HL-60/S4 (cell line): ENCODE measurements at regions not wholly inside any gene's neighbourhood (a gene's known extent, or its start where the extent isn't known, plus 50 kb on each side); places are given as distances from the start of the nearest gene placed in this dataset.

Source experiments
- in situ Hi-C: fragments of 300-500 bp; cut with MboI; formaldehyde crosslinking; loops from 2 replicates; pipeline ENCODE4 v1.14.3; 2022; ENCODE audit warnings: low sequenced_read_pairs

GRCh38 chr18:41378598-41378997 lies 576.4 kb upstream of the PIK3C3 start:
- in situ Hi-C loops: no loop called here

DNA sequence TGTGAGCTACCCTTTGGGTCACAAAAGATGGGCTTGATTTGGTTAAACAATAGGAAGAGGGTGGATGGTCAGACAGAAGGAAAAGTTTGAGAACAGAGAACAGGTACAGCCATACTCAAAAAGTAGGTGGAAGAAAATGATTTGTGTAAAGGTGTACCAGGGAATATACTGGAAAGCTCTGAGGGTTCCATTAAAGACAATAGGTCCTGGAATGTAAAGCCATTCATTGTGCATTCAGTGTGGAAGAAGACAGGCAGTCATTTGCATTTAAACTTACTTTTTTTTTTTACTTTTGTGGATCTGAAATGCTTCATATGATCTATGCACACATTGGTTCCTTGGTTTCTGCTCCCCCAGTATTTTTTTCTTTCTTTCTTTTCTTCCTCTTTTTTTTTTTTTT lies 581.4 kb upstream of the PIK3C3 start:
- in situ Hi-C loops: no loop called here

DNA sequence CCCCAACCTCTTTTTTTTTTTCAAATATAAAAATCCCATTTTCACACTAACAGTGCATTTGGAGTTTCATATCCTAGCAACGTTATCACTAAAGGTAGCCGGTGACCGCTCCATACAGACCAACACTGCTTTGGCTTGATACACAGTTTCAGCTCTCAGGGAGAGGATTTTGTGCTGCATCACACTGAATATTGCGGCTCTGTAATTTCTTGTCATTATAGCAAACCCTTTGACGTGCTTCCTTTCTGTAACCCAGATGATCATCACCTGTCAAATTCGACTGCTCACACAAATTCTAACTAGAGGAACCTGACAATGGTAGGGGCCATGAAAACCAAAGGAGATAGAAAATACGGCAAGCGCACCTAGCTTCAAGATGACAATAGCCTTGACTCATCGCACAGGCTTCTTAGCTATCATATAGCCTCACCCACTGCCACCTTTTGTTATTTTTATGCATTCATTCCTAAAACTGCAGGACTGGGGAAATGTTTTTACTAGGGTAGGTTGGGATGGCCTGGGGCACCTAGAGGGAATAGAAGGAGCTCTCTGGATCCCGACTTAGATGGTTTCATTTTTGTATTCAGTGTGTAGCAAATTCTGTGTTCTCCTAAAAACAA lies 582.9 kb upstream of the PIK3C3 start:
- in situ Hi-C loops: no loop called here

- in situ Hi-C loops: no loop called here
These were observed 583.6 kb upstream of the PIK3C3 start for GRCh38 chr18:41371156-41372045.

DNA sequence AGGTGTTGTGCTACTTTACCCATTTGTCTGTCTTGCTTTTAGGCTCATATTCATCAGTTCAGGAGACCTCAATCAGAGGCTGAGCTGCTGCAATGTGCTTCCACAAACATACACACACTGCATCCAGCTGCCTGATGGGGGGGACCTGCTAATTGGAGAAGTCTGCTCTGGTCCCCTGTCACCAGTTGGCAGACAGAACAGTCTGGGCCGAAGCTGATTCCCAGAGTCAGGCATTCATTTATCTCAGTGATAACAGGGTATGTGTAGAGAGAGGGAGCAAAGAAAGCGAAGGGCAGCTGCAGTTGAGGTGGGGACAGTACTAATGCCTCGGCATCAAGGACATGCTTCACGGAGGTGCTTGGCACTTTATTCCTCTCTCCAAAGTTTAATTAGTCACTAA lies 584.3 kb upstream of the PIK3C3 start:
- in situ Hi-C loops: no loop called here

DNA sequence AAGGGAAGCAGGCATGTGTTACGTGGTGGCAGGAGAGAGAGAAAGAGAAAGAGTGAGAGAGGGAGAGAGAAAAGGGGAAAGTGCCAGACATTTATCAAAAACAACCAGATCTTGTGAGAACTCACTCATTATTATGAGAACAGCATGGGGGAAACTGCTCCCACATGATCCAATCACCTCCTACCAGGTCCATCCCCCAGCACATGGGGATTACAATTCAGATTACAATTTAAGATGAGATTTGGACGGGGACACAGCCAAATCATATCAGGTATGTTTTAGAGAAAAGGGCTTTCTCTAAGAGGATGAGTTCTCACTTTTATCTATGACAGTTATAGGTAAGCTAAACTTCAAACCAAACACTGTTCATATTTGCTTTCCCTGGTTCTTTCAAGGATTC lies 597.3 kb upstream of the PIK3C3 start:
- in situ Hi-C loops: no loop called here

- in situ Hi-C loops: no loop called here
These were observed 601.1 kb upstream of the PIK3C3 start for GRCh38 chr18:41353777-41354528.

DNA sequence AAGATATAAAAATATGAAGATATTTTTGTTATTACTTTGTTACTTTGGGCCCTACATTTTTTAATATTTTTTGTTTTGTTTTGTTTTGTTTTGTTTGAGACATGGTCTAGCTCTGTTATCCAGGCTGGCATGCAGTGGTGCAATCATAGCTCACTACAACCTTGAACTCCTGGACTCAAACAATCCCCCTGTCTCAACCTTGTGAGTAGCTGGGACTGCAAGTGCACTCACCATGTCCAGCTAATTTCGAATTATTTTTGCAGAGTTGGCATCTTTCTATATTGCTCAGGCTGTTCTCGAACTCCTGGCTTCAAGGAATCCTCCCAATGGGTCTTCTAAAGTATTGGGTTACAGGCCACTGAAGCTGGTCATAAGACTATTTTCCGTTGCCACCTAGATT lies 603.6 kb upstream of the PIK3C3 start:
- in situ Hi-C loops: no loop called here

DNA sequence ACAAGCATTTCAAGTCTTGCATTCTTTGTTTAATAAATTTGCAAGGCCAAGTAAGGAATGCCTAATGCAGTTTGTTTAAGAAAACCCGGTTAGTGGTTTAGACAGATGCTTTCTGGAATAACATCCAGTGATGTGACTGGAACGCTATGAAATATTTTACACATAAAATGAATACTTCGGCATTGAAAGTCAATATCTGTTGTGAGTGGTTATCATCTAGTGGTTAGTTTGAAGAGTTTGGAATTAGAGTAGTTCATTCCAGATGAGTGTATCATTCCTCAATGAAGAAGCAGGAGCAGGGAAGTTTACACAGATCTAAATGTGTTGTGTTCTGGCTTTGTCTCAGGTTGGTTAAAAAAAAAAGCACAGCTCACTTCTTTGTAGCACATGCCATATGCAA lies 608.0 kb upstream of the PIK3C3 start:
- in situ Hi-C loops: no loop called here

DNA sequence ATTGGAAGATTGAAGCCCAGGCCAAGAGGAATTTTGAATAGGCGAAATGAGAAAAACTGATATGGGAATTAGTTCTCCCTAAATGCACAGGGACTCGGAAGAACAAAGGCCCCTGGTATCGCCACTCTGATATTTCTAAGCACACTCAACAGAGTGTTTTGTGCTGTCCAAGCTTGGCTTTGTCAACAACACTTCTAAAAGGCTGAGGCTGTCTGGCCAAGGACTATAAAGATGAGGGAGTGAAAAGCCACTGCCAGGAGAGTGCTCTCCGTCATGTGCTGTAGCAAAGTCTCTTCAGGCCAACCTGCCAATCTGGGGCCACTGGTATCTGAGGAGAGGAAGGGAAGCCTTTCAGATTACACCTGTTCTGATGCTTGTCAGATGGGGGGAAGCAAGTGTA lies 611.2 kb upstream of the PIK3C3 start:
- in situ Hi-C loops: no loop called here

- in situ Hi-C loops: no loop called here
These were observed 616.7 kb upstream of the PIK3C3 start for GRCh38 chr18:41338341-41338740.

DNA sequence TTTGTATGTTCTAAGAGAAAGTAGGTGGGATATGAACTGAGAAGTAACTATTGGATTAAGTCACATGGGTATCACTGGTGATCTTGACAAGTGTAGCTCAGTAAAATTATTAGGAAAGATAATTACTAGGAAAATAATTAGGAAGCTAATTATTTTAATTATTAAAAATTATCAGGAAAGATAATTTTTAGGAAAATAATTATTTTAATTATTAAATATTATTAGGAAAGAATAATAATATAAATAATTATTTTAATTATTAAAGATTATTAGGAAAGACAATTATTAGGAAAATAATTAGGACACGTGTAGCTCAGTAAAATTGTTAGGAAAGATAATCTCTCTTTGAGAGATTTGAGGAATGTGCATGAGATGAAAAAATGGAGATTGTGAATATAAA lies 623.4 kb upstream of the PIK3C3 start:
- in situ Hi-C loops: no loop called here

GRCh38 chr18:41326311-41326710 lies 628.7 kb upstream of the PIK3C3 start:
- in situ Hi-C loops: no loop called here

- in situ Hi-C loops: no loop called here
These were observed 630.1 kb upstream of the PIK3C3 start for GRCh38 chr18:41324934-41325333.

DNA sequence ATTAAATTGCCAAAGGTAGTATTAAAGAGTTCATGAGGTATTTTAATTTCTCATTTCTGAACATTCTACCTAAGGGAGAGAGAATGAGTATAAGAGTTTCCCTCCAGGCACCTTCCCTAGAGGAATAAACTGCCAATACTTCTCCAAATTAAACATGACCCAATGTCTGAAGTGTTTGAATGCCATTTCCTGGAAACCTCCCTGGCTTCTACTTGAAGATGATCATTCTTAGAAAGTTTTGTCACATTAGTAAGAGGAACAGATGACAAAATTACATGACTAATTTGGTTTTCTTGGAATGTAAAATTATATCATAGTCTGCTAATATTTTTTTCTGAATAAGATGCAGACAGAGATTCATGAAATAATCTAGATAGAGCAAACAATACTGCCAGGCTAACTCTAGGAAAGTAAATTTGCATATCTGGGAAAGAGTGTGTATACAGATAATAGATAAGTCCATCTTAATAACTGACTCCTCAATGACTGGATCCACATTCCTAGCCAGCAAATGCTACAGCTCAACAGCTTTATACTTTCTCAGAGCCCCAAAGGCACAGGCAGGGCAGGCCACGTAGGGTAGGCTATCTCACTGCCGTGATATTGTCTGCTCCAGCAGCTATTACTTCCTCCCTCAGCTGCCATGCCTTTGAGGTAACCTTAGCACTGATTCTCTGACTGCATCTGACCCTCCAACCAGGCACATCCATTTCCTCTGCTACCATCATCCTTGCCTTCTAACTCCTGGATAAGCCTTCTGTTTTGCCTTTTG lies 630.8 kb upstream of the PIK3C3 start:
- in situ Hi-C loops: no loop called here

DNA sequence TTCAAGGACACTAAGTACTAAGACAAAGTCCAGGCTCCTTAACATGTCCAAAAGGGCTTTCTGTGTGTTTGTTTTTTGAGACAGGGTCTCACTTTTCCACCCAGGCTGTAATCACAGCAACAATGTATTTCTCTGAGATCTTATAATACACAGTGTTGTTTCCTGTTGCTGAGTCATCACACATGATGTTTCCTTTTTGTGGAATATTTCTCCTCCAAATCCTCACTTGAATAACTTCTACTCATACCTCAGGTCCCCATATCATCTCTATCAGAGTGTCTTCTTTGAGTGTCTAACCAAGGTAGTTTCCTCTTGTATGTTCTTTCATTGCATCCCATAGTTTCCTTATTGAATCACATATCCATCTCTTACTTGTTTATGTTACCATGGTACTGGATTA lies 632.0 kb upstream of the PIK3C3 start:
- in situ Hi-C loops: no loop called here

DNA sequence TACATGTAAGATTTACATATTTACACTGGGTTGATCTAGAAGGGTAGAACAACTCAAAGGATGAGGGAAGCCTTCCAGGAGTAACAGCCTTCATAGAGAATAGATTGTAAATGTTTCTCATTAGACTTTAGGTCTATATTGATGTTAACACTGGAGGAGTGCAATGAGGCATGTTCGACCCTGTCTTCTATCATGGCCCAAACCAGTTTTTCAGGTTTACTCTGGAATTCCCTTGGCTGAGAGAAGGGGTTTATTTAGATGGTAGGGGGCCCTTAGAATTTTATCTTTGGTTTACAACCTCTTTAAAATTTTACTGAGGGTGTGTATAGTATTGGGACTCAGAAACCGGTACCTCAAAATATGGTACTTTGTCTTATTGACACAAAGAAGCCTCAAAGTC lies 634.9 kb upstream of the PIK3C3 start:
- in situ Hi-C loops: no loop called here

- in situ Hi-C loops: no loop called here
These were observed 639.9 kb upstream of the PIK3C3 start for GRCh38 chr18:41315134-41315533.

DNA sequence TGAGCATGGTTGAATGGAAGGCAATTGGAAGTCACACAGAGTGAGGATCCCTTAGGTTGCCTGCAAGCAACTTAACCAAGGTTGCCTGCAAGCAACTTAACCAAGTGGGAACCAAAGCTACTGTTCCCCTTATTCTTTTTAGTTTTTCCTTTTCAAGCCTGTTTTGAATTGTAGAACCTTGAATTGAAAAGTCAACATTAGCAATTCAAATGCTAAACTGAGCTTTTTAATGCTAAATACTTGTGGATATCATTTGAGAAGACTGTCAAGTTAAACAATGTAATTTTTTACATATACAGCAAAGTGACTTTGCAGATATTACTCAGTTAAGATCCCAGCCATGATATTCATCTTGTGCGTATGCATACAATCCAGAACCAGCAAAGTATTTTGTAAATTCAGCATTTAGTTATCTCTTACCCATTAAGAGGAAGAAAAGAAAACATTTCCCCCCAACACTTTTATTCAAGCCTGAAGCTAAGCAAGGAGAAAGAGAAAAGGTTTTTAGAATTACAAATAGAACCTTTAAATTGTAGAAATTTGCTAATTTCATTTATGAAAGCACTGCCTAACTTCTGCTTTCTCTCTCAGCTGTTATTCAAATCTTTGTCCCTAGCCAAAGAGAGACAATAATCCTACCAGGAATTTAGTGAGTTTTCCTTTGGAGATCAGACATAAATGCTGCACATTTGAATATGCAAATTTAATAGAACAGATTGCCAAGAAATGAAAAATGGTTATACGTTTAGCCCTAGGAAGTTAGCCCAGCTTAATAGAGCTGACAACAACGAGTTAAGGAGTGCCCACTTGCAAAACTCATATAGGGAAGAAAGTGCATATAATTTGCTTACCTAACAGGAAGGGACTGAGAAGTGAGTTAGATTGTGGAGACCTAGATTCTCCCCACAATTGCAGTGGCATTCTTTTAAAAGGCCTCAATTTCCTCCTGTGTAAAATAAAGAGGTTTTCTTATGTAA lies 643.2 kb upstream of the PIK3C3 start:
- in situ Hi-C loops: no loop called here

- in situ Hi-C loops: no loop called here
These were observed 657.3 kb upstream of the PIK3C3 start for GRCh38 chr18:41297740-41298139.
